ENCODE measurements at regions not wholly inside any gene's neighbourhood (a gene's known extent, or its start where the extent isn't known, plus 50 kb on each side); places are given as distances from the start of the nearest gene placed in this dataset.
"Not testable (repeated sequence)": the region's sequence is repeated elsewhere in the genome, so short reads cannot be mapped to it uniquely, and the experiment has no call there.

- TF ChIP-seq, protein P1, sequence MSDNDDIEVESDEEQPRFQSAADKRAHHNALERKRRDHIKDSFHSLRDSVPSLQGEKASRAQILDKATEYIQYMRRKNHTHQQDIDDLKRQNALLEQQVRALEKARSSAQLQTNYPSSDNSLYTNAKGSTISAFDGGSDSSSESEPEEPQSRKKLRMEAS (IDR thresholded peaks at IDR 0.05), result not testable (repeated sequence)
- not testable (repeated sequence) for TF ChIP-seq MAZ (IDR thresholded peaks at IDR 0.05; ENCODE audit: borderline replicate concordance, low read depth, low read length); CTCF (IDR thresholded peaks at IDR 0.05); POLR2A (IDR thresholded peaks at IDR 0.05; ENCODE audit: low read length); KDM1A (IDR thresholded peaks at IDR 0.05; ENCODE audit: low read depth); MYC (IDR thresholded peaks at IDR 0.05; ENCODE audit: borderline replicate concordance, low read length)
These were observed 216.2 kb upstream of the ANXA10 start for GRCh38 chr4:167876091-167876490.

All from A549 (cell line).